CD4-positive, alpha-beta T cell (primary cell): ENCODE measurements at regions not wholly inside any gene's neighbourhood (a gene's known extent, or its start where the extent isn't known, plus 50 kb on each side); places are given as distances from the start of the nearest gene placed in this dataset.

Experiments
- ATAC-seq: fragments of 200-7000 bp; cut with Tn5 transposase; one replicate; pipeline ENCODE4 v1.10.0; 2022; ENCODE audit warnings: mild to moderate bottlenecking; ENCODE audit not compliant: poor library complexity
- CTCF ChIA-PET: fragments of 350-600 bp; sonication (Branson Sonifier 250); formaldehyde crosslinking; loops from one replicate; lab custom pipeline; 2021; ENCODE audit warnings: antibody characterized with exemption, inconsistent platforms; lab: Charles Lee
- POLR2A ChIA-PET: fragments of 350-600 bp; sonication (Branson Sonifier 250); formaldehyde crosslinking; loops from one replicate; lab custom pipeline; 2021; ENCODE audit warnings: antibody characterized with exemption, inconsistent platforms; lab: Charles Lee
- DNase-seq, 14 experiments: peaks; one replicate each; pipeline ENCODE4 v3.0.0-alpha.2; 2013 to 2020; ENCODE audit warnings: mixed read lengths in 2 of 14
- H3K27ac ChIP-seq, 2 donors: one replicate each; pipeline versions ENCODE4 v1.5.1 to v1.7.0; 2013; ENCODE audit warnings: low read length in 2 of 2, low read depth in 1 of 2, mild to moderate bottlenecking in 1 of 2
- H3K27me3 ChIP-seq, 2 experiments: 1 replicate in 1 of 2; 2 replicates in 1 of 2; pipeline versions ENCODE4 v1.6.1 to v1.7.0; 2013; ENCODE audit warnings: low read length in 2 of 2, control low read depth in 1 of 2, mild to moderate bottlenecking in 1 of 2, moderate library complexity in 1 of 2; ENCODE audit not compliant: insufficient read depth in 2 of 2, control insufficient read depth in 1 of 2
- H3K36me3 ChIP-seq: one replicate; pipeline ENCODE4 v1.6.1; 2013; ENCODE audit warnings: low read length, control low read depth; ENCODE audit not compliant: insufficient read depth
- H3K4me1 ChIP-seq: one replicate; pipeline ENCODE4 v1.6.1; 2013; ENCODE audit warnings: low read length, control low read depth; ENCODE audit not compliant: insufficient read depth
- H3K4me3 ChIP-seq: one replicate; pipeline ENCODE4 v1.5.1; 2013; ENCODE audit warnings: mild to moderate bottlenecking, low read length, moderate library complexity
- H3K9me3 ChIP-seq, 2 experiments: 1 replicate in 1 of 2; 2 replicates in 1 of 2; pipeline versions ENCODE4 v1.6.1 to v1.7.0; 2013; ENCODE audit warnings: low read length in 2 of 2, mild to moderate bottlenecking in 2 of 2, control low read depth in 1 of 2, moderate library complexity in 1 of 2; ENCODE audit not compliant: control insufficient read depth in 1 of 2, insufficient read depth in 1 of 2
- H3K27ac Mint-ChIP-seq: one replicate; pipeline ENCODE4 v1.8.0; 2020; ENCODE audit warnings: mixed read lengths
- H3K27me3 Mint-ChIP-seq: one replicate; pipeline ENCODE4 v1.8.0; 2021; ENCODE audit warnings: mixed read lengths
- H3K36me3 Mint-ChIP-seq: one replicate; pipeline ENCODE4 v1.8.0; 2021; ENCODE audit warnings: low read depth, mixed read lengths
- H3K4me1 Mint-ChIP-seq: one replicate; pipeline ENCODE4 v1.8.0; 2021; ENCODE audit warnings: low read depth, mixed read lengths
- H3K4me3 Mint-ChIP-seq: one replicate; pipeline ENCODE4 v1.8.0; 2020; ENCODE audit warnings: mild to moderate bottlenecking, mixed read lengths
- H3K9me3 Mint-ChIP-seq: one replicate; pipeline ENCODE4 v1.8.0; 2020; ENCODE audit warnings: mixed read lengths
- intact Hi-C, 2 experiments: fragments of 100-400 bp; cut with DNase I in 1 of 2; cut with micrococcal nuclease in 1 of 2; formaldehyde crosslinking; loops; one replicate each; pipeline versions ENCODE4 v1.15.1 to v1.9.0; 2023 to 2025; cut with DNase I, micrococcal nuclease
- TF ChIP-seq, protein P1 (sequence below): fragments of 200-600 bp; IDR thresholded peaks from one replicate; pipeline ENCODE4 v1.8.0; 2022; ENCODE audit warnings: antibody characterized with exemption, mild to moderate bottlenecking

DNA sequence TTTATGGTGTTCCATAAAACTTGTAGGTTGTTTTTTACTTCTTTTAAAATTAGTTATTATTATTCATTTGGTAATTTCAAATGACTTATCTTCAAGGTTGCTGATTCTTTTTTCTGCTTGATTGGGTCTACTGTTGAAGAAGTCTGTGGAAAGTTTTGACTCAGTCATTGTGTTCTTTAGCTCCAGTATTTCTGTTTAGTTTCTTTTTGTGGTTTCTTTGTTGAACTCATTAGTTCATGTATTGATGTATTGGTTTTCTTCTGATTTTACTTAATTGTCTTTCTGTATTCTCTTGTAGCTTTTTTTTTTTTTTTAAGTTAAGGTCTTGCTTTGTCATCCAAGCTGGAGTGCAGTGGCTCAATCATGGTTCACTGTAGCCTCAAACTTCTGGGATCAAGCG lies 345.4 kb upstream of the MEF2C start:
- H3K27me3 Mint-ChIP-seq: no peaks in the 10 kb centered on the region

DNA sequence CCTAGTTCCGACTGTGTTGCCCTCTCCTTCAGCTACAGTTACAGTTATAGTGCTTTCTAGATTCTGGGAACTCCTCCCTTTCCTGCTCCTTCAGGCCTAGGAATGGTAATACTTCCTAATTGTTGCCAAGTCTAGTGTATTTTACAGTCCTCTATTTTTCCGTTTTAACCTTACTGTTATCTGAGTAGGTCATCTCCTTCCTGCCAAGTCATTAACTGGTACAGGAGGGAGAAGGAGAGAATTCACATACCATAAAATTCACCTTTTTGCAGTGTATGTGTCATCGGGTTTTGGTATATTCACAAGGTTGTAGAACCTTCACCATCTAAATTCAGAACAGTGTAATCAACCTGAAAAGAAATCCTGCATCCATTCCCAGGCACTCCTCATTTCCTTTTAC lies 335.4 kb upstream of the MEF2C start:
- DNase-seq: no peak
- ATAC-seq: no peak
- H3K4me1 Mint-ChIP-seq: no peaks in the 10 kb centered on the region
- H3K27ac Mint-ChIP-seq: no peak overlapping the region
- no peaks in the 10 kb centered on the region for H3K4me1 ChIP-seq
- H3K4me3 ChIP-seq: no peak overlapping the region
- ChIA-PET CTCF (no interaction called here), POLR2A (no interaction called here)
- H3K36me3 Mint-ChIP-seq: no peaks in the 10 kb centered on the region
- intact Hi-C loops: no loop called here
- H3K27ac ChIP-seq: no peak overlapping the region
- H3K9me3 ChIP-seq: peaks cover 0 to 5% of the 10 kb centered on the region in 2 experiments
- no peaks in the 10 kb centered on the region for H3K36me3 ChIP-seq
- no peaks in the 10 kb centered on the region for H3K27me3 Mint-ChIP-seq
- no peaks in the 10 kb centered on the region for H3K9me3 Mint-ChIP-seq
- H3K4me3 Mint-ChIP-seq: no peak overlapping the region
- no peaks in the 10 kb centered on the region for H3K27me3 ChIP-seq
- TF ChIP-seq, protein P1, sequence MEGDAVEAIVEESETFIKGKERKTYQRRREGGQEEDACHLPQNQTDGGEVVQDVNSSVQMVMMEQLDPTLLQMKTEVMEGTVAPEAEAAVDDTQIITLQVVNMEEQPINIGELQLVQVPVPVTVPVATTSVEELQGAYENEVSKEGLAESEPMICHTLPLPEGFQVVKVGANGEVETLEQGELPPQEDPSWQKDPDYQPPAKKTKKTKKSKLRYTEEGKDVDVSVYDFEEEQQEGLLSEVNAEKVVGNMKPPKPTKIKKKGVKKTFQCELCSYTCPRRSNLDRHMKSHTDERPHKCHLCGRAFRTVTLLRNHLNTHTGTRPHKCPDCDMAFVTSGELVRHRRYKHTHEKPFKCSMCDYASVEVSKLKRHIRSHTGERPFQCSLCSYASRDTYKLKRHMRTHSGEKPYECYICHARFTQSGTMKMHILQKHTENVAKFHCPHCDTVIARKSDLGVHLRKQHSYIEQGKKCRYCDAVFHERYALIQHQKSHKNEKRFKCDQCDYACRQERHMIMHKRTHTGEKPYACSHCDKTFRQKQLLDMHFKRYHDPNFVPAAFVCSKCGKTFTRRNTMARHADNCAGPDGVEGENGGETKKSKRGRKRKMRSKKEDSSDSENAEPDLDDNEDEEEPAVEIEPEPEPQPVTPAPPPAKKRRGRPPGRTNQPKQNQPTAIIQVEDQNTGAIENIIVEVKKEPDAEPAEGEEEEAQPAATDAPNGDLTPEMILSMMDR: no peak

More for the DNA sequence above, 345.4 kb upstream of the MEF2C start:
- Mint-ChIP-seq H3K27ac (no peak overlapping the region), H3K4me3 (no peak overlapping the region), H3K9me3 (peaks cover 9% of the 10 kb centered on the region), H3K4me1 (no peaks in the 10 kb centered on the region), H3K36me3 (no peaks in the 10 kb centered on the region)
- intact Hi-C loops: no loop called here
- Histone ChIP-seq H3K9me3 (peaks cover 0 to 14% of the 10 kb centered on the region in 2 experiments), H3K4me1 (no peaks in the 10 kb centered on the region), H3K36me3 (no peaks in the 10 kb centered on the region), H3K27me3 (no peaks in the 10 kb centered on the region), H3K4me3 (no peak overlapping the region), H3K27ac (no peak overlapping the region)
- CTCF ChIA-PET: interaction anchor here (1.0 kb wide), 1 partner anchor 73 kb away, joined by 3 read pairs; no protein-coding TSS in a partner anchor
- TF ChIP-seq, protein P1: no peak
- no peak for ATAC-seq
- no peak for DNase-seq
- POLR2A ChIA-PET: no interaction called here

DNA sequence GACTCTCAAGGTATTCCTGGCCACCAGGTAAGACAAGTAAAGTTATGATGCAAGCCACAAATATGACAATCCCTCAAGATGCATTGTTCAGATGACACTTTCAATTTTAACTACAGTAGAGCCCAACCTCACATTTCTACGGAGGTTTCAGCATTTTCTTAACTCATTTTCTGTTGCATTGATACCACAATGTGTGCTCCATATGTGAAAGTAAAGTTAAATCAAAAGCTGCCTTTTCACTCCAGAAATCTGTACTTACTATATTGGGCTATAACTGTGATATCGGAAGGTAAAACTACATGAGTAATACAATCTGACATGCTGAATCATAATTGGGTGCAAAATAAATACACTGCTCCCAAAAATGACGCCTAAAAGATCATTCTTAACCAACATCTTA lies 333.6 kb upstream of the MEF2C start:
- H3K4me1 ChIP-seq: no peaks in the 10 kb centered on the region
- H3K9me3 ChIP-seq: peaks cover 0 to 5% of the 10 kb centered on the region in 2 experiments
- no peak overlapping the region for H3K4me3 ChIP-seq
- Mint-ChIP-seq H3K4me1 (no peaks in the 10 kb centered on the region), H3K9me3 (no peaks in the 10 kb centered on the region), H3K4me3 (no peak overlapping the region), H3K36me3 (no peaks in the 10 kb centered on the region), H3K27ac (no peak overlapping the region), H3K27me3 (no peaks in the 10 kb centered on the region)
- no peak for ATAC-seq
- CTCF ChIA-PET: no interaction called here
- DNase-seq: no peak
- intact Hi-C loops: no loop called here
- no peaks in the 10 kb centered on the region for H3K36me3 ChIP-seq
- TF ChIP-seq, protein P1: no peak
- H3K27ac ChIP-seq: no peak overlapping the region
- POLR2A ChIA-PET: no interaction called here
- no peaks in the 10 kb centered on the region for H3K27me3 ChIP-seq
